ENCODE measurements at regions not wholly inside any gene's neighbourhood (a gene's known extent, or its start where the extent isn't known, plus 50 kb on each side); places are given as distances from the start of the nearest gene placed in this dataset.

- no peak for DNase-seq (ENCODE audit: low read depth)
- TF ChIP-seq CTCF (conservative IDR thresholded peaks at IDR 0.05; ENCODE audit: low read depth, low read length) = no peak
- no peak overlapping the region for H3K4me3 ChIP-seq (ENCODE audit: low read depth, low read length)
Measured at GRCh38 chr13:30827578-30827925, 78.5 kb upstream of the MEDAG start.

- no peak for DNase-seq (ENCODE audit: low read depth)
- no peak for TF ChIP-seq CTCF (conservative IDR thresholded peaks at IDR 0.05; ENCODE audit: low read depth, low read length)
Measured at GRCh38 chr13:30829145-30829832, 76.8 kb upstream of the MEDAG start.

DNA sequence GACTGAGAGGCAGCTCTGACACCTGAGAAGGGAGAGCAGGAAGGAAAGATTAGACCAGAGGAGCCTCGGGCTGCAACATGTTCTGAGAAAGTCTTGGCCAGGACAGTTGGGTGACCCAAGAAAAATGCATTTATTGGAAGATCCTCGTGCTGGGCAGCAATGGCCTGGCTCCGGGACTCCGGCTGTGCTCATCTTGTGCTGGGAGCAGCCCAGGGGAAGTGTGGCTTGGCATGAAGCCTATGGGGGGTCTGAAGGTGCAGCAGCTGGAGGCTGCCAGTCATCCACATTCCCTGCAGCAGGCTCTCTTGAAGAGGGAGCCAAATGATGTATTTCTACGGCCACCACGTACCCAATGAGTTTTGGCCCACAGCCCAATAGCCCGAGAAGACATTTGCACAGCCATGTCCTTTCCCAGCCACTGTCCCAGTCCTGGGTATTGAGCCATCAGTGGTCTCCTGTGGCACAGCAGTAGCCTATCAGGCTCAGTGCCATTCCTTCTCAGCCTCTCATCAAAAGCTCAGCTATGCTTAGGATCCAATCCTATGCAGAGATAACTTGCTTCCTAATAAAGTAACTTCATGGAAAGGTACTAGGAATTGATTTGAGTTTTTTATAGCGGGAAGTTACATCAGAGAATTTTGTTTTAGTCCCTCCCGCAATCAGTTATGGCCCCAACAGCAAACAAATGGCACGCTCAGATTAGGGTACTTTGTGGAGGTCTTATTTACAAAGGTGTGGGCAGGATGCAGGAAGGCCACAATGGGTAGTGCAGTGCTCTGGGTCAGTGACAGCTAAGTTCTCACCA is 76.0 kb upstream of the MEDAG start:
- no peak overlapping the region for H3K4me3 ChIP-seq (ENCODE audit: low read depth, low read length)
- no peak for TF ChIP-seq CTCF (conservative IDR thresholded peaks at IDR 0.05; ENCODE audit: low read depth, low read length)
- no peak for DNase-seq (ENCODE audit: low read depth)

More at GRCh38 chr13:30829145-30829832, 76.8 kb upstream of the MEDAG start:
- no peak overlapping the region for H3K4me3 ChIP-seq (ENCODE audit: low read depth, low read length)

DNA sequence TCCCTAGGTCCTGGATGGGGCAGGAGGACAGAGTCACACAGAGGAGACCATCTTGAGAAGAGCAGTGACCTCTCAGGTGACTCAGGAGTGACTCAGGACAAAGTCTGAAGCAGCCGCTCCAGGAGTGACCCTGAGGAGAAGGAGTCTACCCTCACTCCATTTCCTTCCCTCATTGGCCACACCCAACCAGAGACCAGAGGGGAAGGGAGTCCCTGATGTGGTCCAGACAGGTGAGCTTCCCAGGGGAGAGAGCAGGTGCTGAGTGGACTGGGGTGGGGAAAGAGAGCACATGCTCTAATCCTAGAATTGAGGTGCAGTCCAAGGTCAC is 75.5 kb upstream of the MEDAG start:
- no peak for TF ChIP-seq CTCF (conservative IDR thresholded peaks at IDR 0.05; ENCODE audit: low read depth, low read length)
- no peak overlapping the region for H3K4me3 ChIP-seq (ENCODE audit: low read depth, low read length)
- DNase-seq (ENCODE audit: low read depth) = no peak

DNA sequence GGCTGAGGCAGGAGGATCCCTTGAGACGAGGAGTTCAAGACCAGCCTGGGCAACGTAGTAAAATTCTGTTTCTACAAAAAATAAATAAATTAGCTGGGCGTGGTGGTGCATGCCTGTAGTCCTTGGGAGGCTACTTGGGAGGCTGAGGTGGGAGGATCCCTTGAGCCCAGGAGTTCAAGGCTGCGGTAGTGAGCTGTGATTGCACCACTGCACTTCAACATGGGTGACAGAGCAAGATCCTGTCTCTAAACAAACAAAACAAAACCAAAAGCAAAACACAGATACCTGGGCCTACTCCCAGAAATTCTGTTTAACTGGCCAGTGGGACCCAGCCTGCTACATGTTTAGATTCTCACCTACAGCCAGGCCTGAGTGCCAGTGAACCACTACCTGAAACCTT is 74.6 kb upstream of the MEDAG start:
- H3K4me3 ChIP-seq (ENCODE audit: low read depth, low read length) = no peak overlapping the region
- TF ChIP-seq CTCF (conservative IDR thresholded peaks at IDR 0.05; ENCODE audit: low read depth, low read length) = no peak
- DNase-seq (ENCODE audit: low read depth) = no peak

GRCh38 chr13:30832377-30832776 is 73.7 kb upstream of the MEDAG start:
- no peak for DNase-seq (ENCODE audit: low read depth)
- TF ChIP-seq CTCF (conservative IDR thresholded peaks at IDR 0.05; ENCODE audit: low read depth, low read length) = no peak
- H3K4me3 ChIP-seq (ENCODE audit: low read depth, low read length) = no peak overlapping the region
